OCI-LY3 (cell line): ENCODE measurements at regions not wholly inside any gene's neighbourhood (a gene's known extent, or its start where the extent isn't known, plus 50 kb on each side); places are given as distances from the start of the nearest gene placed in this dataset.

ENCODE experiments used
- H2AFZ ChIP-seq: fragments of 200-600, 300-600 bp; shearing (Covaris generic); 2 replicates; pipeline ENCODE4 v1.6.0; 2014; ENCODE audit warnings: antibody characterized with exemption, low read depth, low read length
- H3K27ac ChIP-seq: fragments of 200-600, 300-600 bp; sonication (generic); 2 replicates; pipeline ENCODE4 v1.5.1; 2014; ENCODE audit warnings: mild to moderate bottlenecking, low read length, moderate library complexity, mixed read lengths
- H3K27me3 ChIP-seq: fragments of 200-600, 300-600 bp; sonication (generic); 2 replicates; pipeline ENCODE4 v1.6.1; 2014; ENCODE audit warnings: low read depth, low read length, mixed read lengths
- H3K36me3 ChIP-seq: fragments of 200-600, 300-600 bp; sonication (generic); replicated peaks from 2 replicates; pipeline ENCODE3; 2014; ENCODE audit warnings: low read depth, low read length, mixed read lengths
- H3K4me1 ChIP-seq: fragments of 300-600, 200-600 bp; sonication (generic); 2 replicates; pipeline ENCODE4 v1.6.1; 2014; ENCODE audit warnings: low read length, mixed read lengths
- H3K4me2 ChIP-seq: fragments of 200-600, 300-600 bp; sonication (generic); 2 replicates; pipeline ENCODE4 v1.6.1; 2014; ENCODE audit warnings: low read length, mixed read lengths
- H3K4me3 ChIP-seq: fragments of 300-600, 200-600 bp; sonication (generic); 2 replicates; pipeline ENCODE4 v1.5.1; 2014; ENCODE audit warnings: antibody characterized with exemption, mild to moderate bottlenecking, low read length, moderate library complexity
- H3K79me2 ChIP-seq: fragments of 300-600, 200-600 bp; shearing (Covaris generic); 2 replicates; pipeline ENCODE4 v1.6.1; 2014; ENCODE audit warnings: mild to moderate bottlenecking, low read length, mixed read lengths
- H3K9ac ChIP-seq: fragments of 300-600, 200-600 bp; shearing (Covaris generic); 2 replicates; pipeline ENCODE4 v1.6.0; 2014; ENCODE audit warnings: mild to moderate bottlenecking, low read length, moderate library complexity
- H3K9me3 ChIP-seq: fragments of 200-600, 300-600 bp; shearing (Covaris generic); 2 replicates; pipeline ENCODE4 v1.6.1; 2014; ENCODE audit warnings: low read length, mixed read lengths; ENCODE audit not compliant: insufficient read depth
- H4K20me1 ChIP-seq: fragments of 200-600, 300-600 bp; sonication (generic); 2 replicates; pipeline ENCODE4 v1.6.1; 2016; ENCODE audit warnings: low read length, mixed read lengths; ENCODE audit not compliant: insufficient read depth
- CTCF ChIP-seq: fragments of 200-600, 300-600 bp; sonication (generic); IDR thresholded peaks from 2 replicates; pipeline ENCODE4 v1.5.1; 2014; ENCODE audit warnings: antibody characterized with exemption, low read length, low read depth
- EZH2phosphoT487 ChIP-seq: fragments of 200-600 bp; shearing (Covaris generic); IDR thresholded peaks from 2 replicates; pipeline ENCODE4 v1.6.1; 2018; ENCODE audit warnings: antibody characterized with exemption, mixed run types, low read depth

GRCh38 chr12:47554046-47554653 lies 151.7 kb downstream of the RPAP3 start:
- H3K36me3 ChIP-seq, result no peaks in the 10 kb centered on the region

GRCh38 chr12:47553266-47553665 lies 152.6 kb downstream of the RPAP3 start:
- H3K4me3 ChIP-seq, result no peak overlapping the region
- no peak overlapping the region for H3K27ac ChIP-seq
- no peaks in the 10 kb centered on the region for H4K20me1 ChIP-seq
- no peak for TF ChIP-seq CTCF
- no peak for TF ChIP-seq EZH2phosphoT487
- H3K79me2 ChIP-seq, result no peaks in the 10 kb centered on the region
- 0 out of 2 replicates have a peak, but pooled peaks cover 3% of the 10 kb centered on the region for H3K9me3 ChIP-seq
- H3K4me1 ChIP-seq, result no peaks in the 10 kb centered on the region
- H3K4me2 ChIP-seq, result no peak overlapping the region
- no peaks in the 10 kb centered on the region for H3K27me3 ChIP-seq
- no peaks in the 10 kb centered on the region for H3K36me3 ChIP-seq
- no peak overlapping the region for H3K9ac ChIP-seq
- H2AFZ ChIP-seq, result no peak overlapping the region

More at GRCh38 chr12:47554046-47554653, 151.7 kb downstream of the RPAP3 start:
- H4K20me1 ChIP-seq, result no peaks in the 10 kb centered on the region
- no peak overlapping the region for H3K27ac ChIP-seq
- H3K79me2 ChIP-seq, result no peaks in the 10 kb centered on the region
- H3K9me3 ChIP-seq, result 0 out of 2 replicates have a peak, but pooled peaks cover 3% of the 10 kb centered on the region
- TF ChIP-seq EZH2phosphoT487 (no peak), CTCF (no peak)
- H3K9ac ChIP-seq, result no peak overlapping the region
- no peak overlapping the region for H3K4me3 ChIP-seq
- no peak overlapping the region for H2AFZ ChIP-seq
- no peak overlapping the region for H3K4me2 ChIP-seq
- no peaks in the 10 kb centered on the region for H3K27me3 ChIP-seq
- no peaks in the 10 kb centered on the region for H3K4me1 ChIP-seq

- Histone ChIP-seq H3K79me2 (no peaks in the 10 kb centered on the region), H3K9me3 (0 out of 2 replicates have a peak, but pooled peaks cover 3% of the 10 kb centered on the region), H3K36me3 (no peaks in the 10 kb centered on the region), H2AFZ (no peak overlapping the region), H3K27ac (no peak overlapping the region), H3K27me3 (no peaks in the 10 kb centered on the region), H4K20me1 (no peaks in the 10 kb centered on the region), H3K4me1 (no peaks in the 10 kb centered on the region), H3K9ac (no peak overlapping the region), H3K4me2 (no peak overlapping the region), H3K4me3 (no peak overlapping the region)
- no peak for TF ChIP-seq CTCF
- no peak for TF ChIP-seq EZH2phosphoT487
Observed at GRCh38 chr12:47551426-47551851, 154.4 kb downstream of the RPAP3 start.

- H3K27me3 ChIP-seq, result no peaks in the 10 kb centered on the region
- no peaks in the 10 kb centered on the region for H3K79me2 ChIP-seq
- no peak overlapping the region for H3K4me3 ChIP-seq
- H3K4me1 ChIP-seq, result no peaks in the 10 kb centered on the region
- no peaks in the 10 kb centered on the region for H4K20me1 ChIP-seq
- no peak overlapping the region for H2AFZ ChIP-seq
- H3K4me2 ChIP-seq, result no peak overlapping the region
- H3K27ac ChIP-seq, result no peak overlapping the region
- H3K36me3 ChIP-seq, result no peaks in the 10 kb centered on the region
- no peak overlapping the region for H3K9ac ChIP-seq
- 0 out of 2 replicates have a peak, but pooled peaks cover 3% of the 10 kb centered on the region for H3K9me3 ChIP-seq
- TF ChIP-seq CTCF (no peak), EZH2phosphoT487 (no peak)
Observed at GRCh38 chr12:47549258-47549657, 156.6 kb downstream of the RPAP3 start.
